Suprapubic skin (tissue), 4 donors: ENCODE measurements at regions not wholly inside any gene's neighbourhood (a gene's known extent, or its start where the extent isn't known, plus 50 kb on each side); places are given as distances from the start of the nearest gene placed in this dataset.

ENCODE experiments used
- DNase-seq, 2 donors: peaks; one replicate each; pipeline ENCODE4 v3.0.0-alpha.2; 2019; ENCODE audit warnings: low spot score in 2 of 2
- H3K27ac ChIP-seq: fragments of 200-600 bp; sonication (generic); one replicate; pipeline ENCODE4 v1.5.1; 2019
- H3K27me3 ChIP-seq: fragments of 200-600 bp; sonication (generic); one replicate; pipeline ENCODE4 v1.5.1; 2019
- H3K36me3 ChIP-seq: fragments of 200-600 bp; sonication (generic); one replicate; pipeline ENCODE4 v1.5.1; 2019
- H3K4me1 ChIP-seq: fragments of 200-600 bp; sonication (generic); one replicate; pipeline ENCODE4 v1.5.1; 2019
- H3K4me3 ChIP-seq: fragments of 200-600 bp; sonication (generic); one replicate; pipeline ENCODE4 v1.5.1; 2019; ENCODE audit warnings: mild to moderate bottlenecking
- H3K9me3 ChIP-seq: fragments of 200-600 bp; sonication (generic); one replicate; pipeline ENCODE4 v1.5.1; 2019
- EP300 ChIP-seq: sonication (generic); formaldehyde crosslinking; IDR thresholded peaks from one replicate; pipeline ENCODE4 v1.6.1; 2017; ENCODE audit warnings: antibody characterized with exemption
- POLR2A ChIP-seq, 2 donors: fragments of 450-650 bp; IDR thresholded peaks; one replicate each; pipeline ENCODE4 v1.6.1; 2017; ENCODE audit warnings: antibody characterized with exemption in 2 of 2, mild to moderate bottlenecking in 2 of 2, moderate library complexity in 2 of 2
- POLR2AphosphoS5 ChIP-seq, 3 donors: sonication (generic); formaldehyde crosslinking; IDR thresholded peaks; one replicate each; pipeline ENCODE4 v1.6.1; 2017; ENCODE audit warnings: antibody characterized with exemption in 3 of 3
- WGBS: methylation state at CpG from one replicate; pipeline ENCODE4 v1.1.5; 2018; 5-methylcytosine and 5-hydroxymethylcytosine counted together
- TF ChIP-seq, protein P1 (sequence below), 2 donors: fragments of 200-600 bp in 1 of 2; fragments of 450-650 bp in 1 of 2; sonication (generic) in 1 of 2; IDR thresholded peaks; one replicate each; pipeline ENCODE4 v1.5.1; 2016 to 2019; ENCODE audit warnings: antibody characterized with exemption in 2 of 2, mild to moderate bottlenecking in 1 of 2, moderate library complexity in 1 of 2

DNA sequence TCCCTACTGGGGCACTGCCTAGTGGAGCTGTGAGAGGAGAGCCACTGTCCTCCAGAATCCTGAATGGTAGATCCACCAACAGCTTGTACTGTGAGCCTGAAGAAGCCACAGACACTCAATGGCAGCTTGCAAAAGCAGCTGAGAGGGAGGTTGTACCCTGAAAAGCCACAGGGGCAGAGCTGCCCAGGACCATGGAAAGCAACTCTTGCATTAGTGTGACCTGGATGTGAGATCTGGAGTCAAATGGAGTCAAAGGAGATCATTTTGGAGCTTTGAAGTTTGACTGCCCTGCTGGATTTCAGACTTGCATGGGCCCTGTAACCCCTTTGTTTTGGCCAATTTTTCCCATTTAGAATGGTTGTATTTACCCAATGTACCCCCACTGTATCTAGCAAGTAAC lies 871.4 kb upstream of the PRMT6 start:
- Histone ChIP-seq H3K9me3 (no peaks in the 10 kb centered on the region), H3K4me3 (no peak overlapping the region), H3K4me1 (no peaks in the 10 kb centered on the region), H3K27me3 (no peaks in the 10 kb centered on the region), H3K36me3 (no peaks in the 10 kb centered on the region), H3K27ac (no peak overlapping the region)
- no peak for DNase-seq
- TF ChIP-seq POLR2A (IDR thresholded peaks at IDR 0.05) (no peak), POLR2AphosphoS5 (IDR thresholded peaks at IDR 0.05) (no peak), EP300 (no peak)

DNA sequence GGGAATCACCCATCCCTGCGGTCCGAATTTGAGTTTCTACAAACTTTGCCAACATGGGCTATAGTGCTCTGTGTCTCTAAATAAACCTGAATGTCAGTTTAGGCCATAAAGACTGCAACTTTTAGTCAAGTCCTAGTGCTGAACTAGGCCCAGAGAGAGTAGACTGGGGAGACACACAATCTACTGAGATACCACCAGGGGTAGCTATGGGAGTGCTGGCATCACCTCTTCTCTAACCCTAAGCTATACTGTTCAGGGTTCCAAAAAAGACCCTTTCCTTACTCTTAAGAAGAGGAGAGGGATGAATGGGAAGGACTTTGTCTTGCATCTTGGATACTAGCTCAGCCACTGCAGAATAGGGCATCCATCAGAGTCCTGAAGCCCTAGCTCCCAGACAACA lies 866.7 kb upstream of the PRMT6 start:
- H3K36me3 ChIP-seq = no peaks in the 10 kb centered on the region
- TF ChIP-seq EP300 (no peak), POLR2AphosphoS5 (IDR thresholded peaks at IDR 0.05) (no peak), POLR2A (IDR thresholded peaks at IDR 0.05) (no peak)
- TF ChIP-seq, protein P1, sequence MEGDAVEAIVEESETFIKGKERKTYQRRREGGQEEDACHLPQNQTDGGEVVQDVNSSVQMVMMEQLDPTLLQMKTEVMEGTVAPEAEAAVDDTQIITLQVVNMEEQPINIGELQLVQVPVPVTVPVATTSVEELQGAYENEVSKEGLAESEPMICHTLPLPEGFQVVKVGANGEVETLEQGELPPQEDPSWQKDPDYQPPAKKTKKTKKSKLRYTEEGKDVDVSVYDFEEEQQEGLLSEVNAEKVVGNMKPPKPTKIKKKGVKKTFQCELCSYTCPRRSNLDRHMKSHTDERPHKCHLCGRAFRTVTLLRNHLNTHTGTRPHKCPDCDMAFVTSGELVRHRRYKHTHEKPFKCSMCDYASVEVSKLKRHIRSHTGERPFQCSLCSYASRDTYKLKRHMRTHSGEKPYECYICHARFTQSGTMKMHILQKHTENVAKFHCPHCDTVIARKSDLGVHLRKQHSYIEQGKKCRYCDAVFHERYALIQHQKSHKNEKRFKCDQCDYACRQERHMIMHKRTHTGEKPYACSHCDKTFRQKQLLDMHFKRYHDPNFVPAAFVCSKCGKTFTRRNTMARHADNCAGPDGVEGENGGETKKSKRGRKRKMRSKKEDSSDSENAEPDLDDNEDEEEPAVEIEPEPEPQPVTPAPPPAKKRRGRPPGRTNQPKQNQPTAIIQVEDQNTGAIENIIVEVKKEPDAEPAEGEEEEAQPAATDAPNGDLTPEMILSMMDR (IDR thresholded peaks at IDR 0.05) = no peak
- no peak for DNase-seq
- H3K27ac ChIP-seq = no peak overlapping the region
- H3K27me3 ChIP-seq = no peaks in the 10 kb centered on the region
- no peak overlapping the region for H3K4me3 ChIP-seq
- no peaks in the 10 kb centered on the region for H3K9me3 ChIP-seq
- no peaks in the 10 kb centered on the region for H3K4me1 ChIP-seq
- 81% methylated on average over 2 of the region's 2 CpGs for WGBS

DNA sequence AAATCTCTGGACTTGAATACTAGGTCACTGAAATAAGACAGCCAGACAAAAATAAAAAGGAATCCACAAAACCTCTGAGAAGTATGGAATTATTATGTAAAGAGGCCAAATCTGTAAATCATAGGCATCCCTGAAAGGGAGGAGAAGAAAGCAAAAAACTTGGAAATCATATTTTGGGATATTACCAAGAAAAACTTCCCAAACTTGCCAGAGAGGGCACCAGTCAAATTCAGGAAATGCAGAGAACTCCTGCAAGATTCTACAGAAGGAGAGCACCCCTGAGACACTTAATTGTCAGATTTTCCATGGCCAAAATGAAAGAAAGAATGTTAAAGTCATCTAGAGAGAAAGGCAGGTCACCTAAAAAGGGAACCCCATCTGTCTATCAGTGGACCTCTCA lies 862.3 kb upstream of the PRMT6 start:
- Histone ChIP-seq H3K27me3 (no peaks in the 10 kb centered on the region), H3K36me3 (no peaks in the 10 kb centered on the region), H3K27ac (no peak overlapping the region), H3K4me3 (no peak overlapping the region), H3K4me1 (no peaks in the 10 kb centered on the region), H3K9me3 (no peaks in the 10 kb centered on the region)
- TF ChIP-seq POLR2AphosphoS5 (IDR thresholded peaks at IDR 0.05) (no peak), POLR2A (IDR thresholded peaks at IDR 0.05) (no peak), EP300 (no peak)
- TF ChIP-seq, protein P1 (IDR thresholded peaks at IDR 0.05) = no peak
- no peak for DNase-seq

DNA sequence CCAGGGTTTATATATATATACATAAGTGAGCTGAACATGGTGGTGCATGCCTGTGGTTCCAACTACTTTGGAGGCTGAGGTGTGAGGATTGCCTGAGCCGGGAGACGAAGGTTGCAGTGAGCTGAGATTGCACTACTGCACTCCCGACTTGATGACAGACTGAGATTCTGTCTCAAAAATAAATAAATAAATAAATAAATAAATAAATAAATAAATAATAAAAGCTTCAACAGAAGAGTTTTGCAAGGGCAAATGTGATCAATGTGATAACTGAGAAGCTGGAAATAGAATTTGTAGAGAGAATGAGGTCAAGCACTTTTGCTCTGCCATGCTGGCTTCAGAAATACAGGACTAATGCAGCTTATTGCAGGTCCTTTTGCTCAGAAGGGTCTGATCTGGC lies 855.8 kb upstream of the PRMT6 start:
- 95% methylated on average over 3 of the region's 3 CpGs for WGBS
- no peak for TF ChIP-seq POLR2A (IDR thresholded peaks at IDR 0.05)
- TF ChIP-seq POLR2AphosphoS5 (IDR thresholded peaks at IDR 0.05) = no peak
- TF ChIP-seq, protein P1 (IDR thresholded peaks at IDR 0.05) = no peak
- TF ChIP-seq EP300 = no peak

DNA sequence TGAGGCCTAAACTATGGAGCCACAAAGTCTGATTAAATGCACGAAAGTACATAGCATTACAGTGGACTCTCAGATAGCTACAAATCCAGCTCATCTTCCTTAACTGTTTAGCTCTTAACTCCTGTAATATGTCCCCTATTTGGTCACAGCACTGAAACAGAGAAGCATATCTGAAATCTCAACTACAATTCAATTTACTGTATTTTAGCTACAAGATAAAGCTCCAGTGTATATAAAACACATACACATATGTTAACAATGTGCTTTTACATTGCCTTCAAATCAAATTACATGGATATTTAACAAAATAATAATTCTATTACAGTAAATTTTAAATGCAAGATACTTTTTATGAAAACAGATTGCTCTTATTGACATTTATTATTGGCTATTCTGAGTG lies 849.3 kb upstream of the PRMT6 start:
- DNase-seq = no peak
- Histone ChIP-seq H3K27ac (no peak overlapping the region), H3K27me3 (no peaks in the 10 kb centered on the region), H3K9me3 (no peaks in the 10 kb centered on the region), H3K36me3 (no peaks in the 10 kb centered on the region), H3K4me1 (no peaks in the 10 kb centered on the region), H3K4me3 (no peak overlapping the region)
- TF ChIP-seq EP300 = no peak
- WGBS = 95% methylated on average over 1 of the region's 1 CpG

More for the DNA sequence above, 855.8 kb upstream of the PRMT6 start:
- no peaks in the 10 kb centered on the region for H3K27me3 ChIP-seq
- H3K4me3 ChIP-seq = no peak overlapping the region
- H3K4me1 ChIP-seq = no peaks in the 10 kb centered on the region
- no peak for DNase-seq
- no peak overlapping the region for H3K27ac ChIP-seq
- no peaks in the 10 kb centered on the region for H3K36me3 ChIP-seq
- no peaks in the 10 kb centered on the region for H3K9me3 ChIP-seq

DNA sequence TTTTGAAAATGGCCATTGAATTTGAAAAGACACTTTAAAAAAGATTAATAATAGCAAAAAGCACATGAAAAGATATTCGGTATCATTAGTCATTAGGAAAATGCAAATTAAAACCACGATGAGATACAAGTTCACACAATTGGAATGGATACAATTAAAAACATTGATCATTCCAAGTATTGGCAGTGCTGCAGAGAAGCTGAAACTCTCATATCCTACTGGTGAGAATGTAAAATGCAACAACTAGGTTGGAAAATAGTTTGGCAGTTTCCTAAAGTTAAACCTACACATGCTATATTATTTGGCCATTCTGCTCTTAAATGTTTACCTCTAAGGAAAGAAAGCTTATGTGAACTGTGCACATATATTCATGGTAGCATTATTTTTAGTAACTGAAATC lies 838.7 kb upstream of the PRMT6 start:
- no peak overlapping the region for H3K27ac ChIP-seq
- WGBS = 30% methylated on average over 2 of the region's 2 CpGs
- no peaks in the 10 kb centered on the region for H3K27me3 ChIP-seq
- DNase-seq = no peak
- H3K9me3 ChIP-seq = no peaks in the 10 kb centered on the region
- H3K4me3 ChIP-seq = no peak overlapping the region
- no peaks in the 10 kb centered on the region for H3K4me1 ChIP-seq
- H3K36me3 ChIP-seq = no peaks in the 10 kb centered on the region
- no peak for TF ChIP-seq EP300
- no peak for TF ChIP-seq POLR2AphosphoS5 (IDR thresholded peaks at IDR 0.05)
- TF ChIP-seq, protein P1 (IDR thresholded peaks at IDR 0.05) = no peak
- TF ChIP-seq POLR2A (IDR thresholded peaks at IDR 0.05) = no peak
